GM23338 (cell line): ENCODE measurements at regions not wholly inside any gene's neighbourhood (a gene's known extent, or its start where the extent isn't known, plus 50 kb on each side); places are given as distances from the start of the nearest gene placed in this dataset.

ENCODE experiments used
- ATAC-seq: fragments of 200-7000 bp; cut with Tn5 transposase; 3 replicates; pipeline ENCODE4 v1.9.1; 2020
- DNase-seq: peaks from one replicate; pipeline ENCODE4 v3.0.0-alpha.2; 2015; ENCODE audit warnings: low spot score
- H2AFZ ChIP-seq: fragments of 200-600 bp; sonication (generic); 2 replicates; pipeline ENCODE4 v1.8.0; 2016; ENCODE audit warnings: antibody characterized with exemption, mild to moderate bottlenecking, moderate library complexity
- H3F3A ChIP-seq: fragments of 200-600 bp; sonication (generic); replicated peaks from 2 replicates; pipeline ENCODE4 v1.8.0; 2017; ENCODE audit warnings: antibody characterized with exemption, mixed run types, low read depth
- H3K27ac ChIP-seq: fragments of 200-600 bp; sonication (generic); 2 replicates; pipeline ENCODE4 v1.6.1; 2016; ENCODE audit warnings: low read depth
- H3K27me3 ChIP-seq: fragments of 200-600 bp; sonication (generic); 2 replicates; pipeline ENCODE4 v1.8.0; 2016; ENCODE audit warnings: mild to moderate bottlenecking, mixed run types, moderate library complexity; ENCODE audit not compliant: insufficient read depth
- H3K36me3 ChIP-seq: fragments of 200-600 bp; sonication (generic); 2 replicates; pipeline ENCODE4 v1.8.0; 2016; ENCODE audit warnings: mild to moderate bottlenecking; ENCODE audit not compliant: insufficient read depth
- H3K4me1 ChIP-seq: fragments of 200-600 bp; sonication (generic); 2 replicates; pipeline ENCODE4 v1.8.0; 2016; ENCODE audit warnings: mild to moderate bottlenecking, moderate library complexity; ENCODE audit not compliant: insufficient read depth
- H3K4me2 ChIP-seq: fragments of 200-600 bp; sonication (generic); 2 replicates; pipeline ENCODE4 v1.7.1; 2017; ENCODE audit warnings: mixed run types
- H3K4me3 ChIP-seq: fragments of 200-600 bp; sonication (generic); 2 replicates; pipeline ENCODE4 v1.6.1; 2016; ENCODE audit warnings: mixed run types
- H3K79me2 ChIP-seq: fragments of 200-600 bp; sonication (generic); replicated peaks from 2 replicates; pipeline ENCODE4 v1.8.0; 2017; ENCODE audit warnings: mild to moderate bottlenecking; ENCODE audit not compliant: insufficient read depth
- H3K9me2 ChIP-seq: fragments of 200-600 bp; sonication (generic); 2 replicates; pipeline ENCODE4 v1.8.0; 2017; ENCODE audit not compliant: insufficient read depth
- H4K20me1 ChIP-seq: fragments of 200-600 bp; sonication (generic); replicated peaks from 2 replicates; pipeline ENCODE4 v1.8.0; 2017; ENCODE audit warnings: mild to moderate bottlenecking; ENCODE audit not compliant: insufficient read depth
- H3K27ac Mint-ChIP-seq: 2 replicates; pipeline ENCODE4 v1.8.0; 2020; ENCODE audit warnings: inconsistent platforms, mild to moderate bottlenecking, moderate library complexity, mixed read lengths
- H3K27me3 Mint-ChIP-seq: 3 replicates; pipeline ENCODE4 v1.8.0; 2022; ENCODE audit warnings: low read depth, mild to moderate bottlenecking, moderate library complexity, mixed read lengths, inconsistent platforms; ENCODE audit not compliant: insufficient read depth, poor library complexity
- H3K36me3 Mint-ChIP-seq: 3 replicates; pipeline ENCODE4 v1.8.0; 2021; ENCODE audit warnings: low read depth, mild to moderate bottlenecking, inconsistent platforms, moderate library complexity, mixed read lengths
- H3K4me1 Mint-ChIP-seq: 3 replicates; pipeline ENCODE4 v1.8.0; 2020; ENCODE audit warnings: mild to moderate bottlenecking, inconsistent platforms, mixed read lengths
- H3K4me3 Mint-ChIP-seq: 3 replicates; pipeline ENCODE4 v1.8.0; 2021; ENCODE audit warnings: moderate library complexity, mild to moderate bottlenecking, inconsistent platforms, mixed read lengths
- H3K9me3 Mint-ChIP-seq: 3 replicates; pipeline ENCODE4 v1.8.0; 2020; ENCODE audit warnings: moderate library complexity, mild to moderate bottlenecking, inconsistent platforms, mixed read lengths
- CREB1 ChIP-seq: fragments of 250-450 bp; sonication (Bioruptor Pico); IDR thresholded peaks from 2 replicates; pipeline ENCODE4 v1.5.0; 2020; ENCODE audit warnings: low read depth, mild to moderate bottlenecking, moderate library complexity
- EZH2 ChIP-seq: fragments of 200-600 bp; sonication (generic); IDR thresholded peaks from one replicate; pipeline ENCODE4 v1.8.0; 2017; ENCODE audit warnings: antibody characterized with exemption, mild to moderate bottlenecking, low read depth; ENCODE audit not compliant: unreplicated experiment
- EZH2phosphoT487 ChIP-seq: fragments of 200-600 bp; sonication (generic); IDR thresholded peaks from one replicate; pipeline ENCODE4 v1.8.1; 2018; ENCODE audit warnings: antibody characterized with exemption; ENCODE audit not compliant: unreplicated experiment
- JUNB ChIP-seq: IDR thresholded peaks from one replicate; pipeline ENCODE4 v1.6.1; 2016; ENCODE audit warnings: antibody characterized with exemption; ENCODE audit not compliant: unreplicated experiment
- NANOG ChIP-seq: IDR thresholded peaks from 2 replicates; pipeline ENCODE4 v1.6.1; 2016; ENCODE audit warnings: antibody characterized with exemption, borderline replicate concordance
- ZNF114 ChIP-seq: fragments of 250-450 bp; sonication (Bioruptor Pico); IDR thresholded peaks from 2 replicates; pipeline ENCODE4 v1.5.0; 2020; ENCODE audit warnings: mild to moderate bottlenecking, moderate library complexity
- ZNF331 ChIP-seq: fragments of 250-450 bp; sonication (Bioruptor Pico); IDR thresholded peaks from 2 replicates; pipeline ENCODE4 v1.5.0; 2020; ENCODE audit warnings: low read depth, mild to moderate bottlenecking, moderate library complexity
- TF ChIP-seq, protein P1 (sequence below): fragments of 250-450 bp; sonication (Bioruptor Pico); IDR thresholded peaks from 2 replicates; pipeline ENCODE4 v1.5.0; 2020; ENCODE audit warnings: mild to moderate bottlenecking, moderate library complexity
- TF ChIP-seq, protein P2 (sequence below): IDR thresholded peaks from 2 replicates; pipeline ENCODE4 v1.6.1; 2016; ENCODE audit warnings: antibody characterized with exemption
- TF ChIP-seq, protein P3 (sequence below): IDR thresholded peaks from one replicate; pipeline ENCODE4 v1.6.1; 2018; ENCODE audit warnings: antibody characterized with exemption; ENCODE audit not compliant: unreplicated experiment

DNA sequence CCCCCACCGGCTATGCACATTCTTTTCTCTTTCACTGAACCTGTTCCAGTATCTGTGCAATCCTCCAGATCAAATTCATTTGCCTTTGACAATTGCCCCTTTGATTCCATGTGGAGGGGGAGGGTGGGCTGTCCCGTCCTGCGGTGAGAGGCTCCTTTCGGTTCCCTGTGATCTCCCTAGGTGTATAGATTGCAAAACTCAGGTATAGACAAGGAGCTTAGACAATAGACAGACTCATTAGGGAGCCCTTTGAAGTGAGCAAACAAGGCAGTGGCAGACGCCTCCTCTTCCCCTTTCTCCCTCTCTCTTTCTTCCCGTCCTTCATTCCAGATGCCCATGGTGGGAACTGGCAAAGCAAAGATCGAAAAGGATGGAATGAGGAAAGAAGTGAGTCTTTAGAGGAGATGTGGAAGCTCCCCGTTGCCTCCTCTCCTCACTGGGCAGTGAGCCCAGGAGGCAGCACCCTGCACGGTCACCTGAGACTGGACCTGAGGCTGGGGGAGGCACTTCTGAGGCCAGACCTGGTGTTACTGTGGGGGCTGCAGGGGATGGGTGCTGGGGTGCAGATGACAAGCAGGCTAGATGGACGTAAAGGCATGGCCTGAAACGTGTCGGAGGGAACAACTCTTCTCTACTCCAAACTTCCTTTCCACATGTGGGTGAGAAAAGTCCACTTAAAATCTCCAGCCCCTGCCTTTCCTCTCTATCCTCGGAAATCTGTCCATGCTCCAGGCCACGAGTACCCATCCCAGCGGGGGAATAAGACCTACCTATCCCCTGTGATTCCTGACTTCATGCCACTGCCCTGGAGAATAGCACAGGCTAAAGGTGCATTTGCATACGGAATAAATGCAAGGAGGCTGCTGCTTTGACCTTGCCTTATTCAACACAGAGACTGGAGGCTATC, 256.6 kb upstream of the FOXQ1 start:
- H2AFZ ChIP-seq = no peak overlapping the region
- Mint-ChIP-seq H3K4me1 (peaks cover 4% of the 10 kb centered on the region), H3K4me3 (no peak overlapping the region), H3K27ac (no peak overlapping the region), H3K36me3 (no peaks in the 10 kb centered on the region), H3K27me3 (peaks cover 4% of the 10 kb centered on the region), H3K9me3 (no peaks in the 10 kb centered on the region; the same call in 2 of the 3 replicates)
- H3K4me3 ChIP-seq = no peak overlapping the region
- TF ChIP-seq, protein P1, sequence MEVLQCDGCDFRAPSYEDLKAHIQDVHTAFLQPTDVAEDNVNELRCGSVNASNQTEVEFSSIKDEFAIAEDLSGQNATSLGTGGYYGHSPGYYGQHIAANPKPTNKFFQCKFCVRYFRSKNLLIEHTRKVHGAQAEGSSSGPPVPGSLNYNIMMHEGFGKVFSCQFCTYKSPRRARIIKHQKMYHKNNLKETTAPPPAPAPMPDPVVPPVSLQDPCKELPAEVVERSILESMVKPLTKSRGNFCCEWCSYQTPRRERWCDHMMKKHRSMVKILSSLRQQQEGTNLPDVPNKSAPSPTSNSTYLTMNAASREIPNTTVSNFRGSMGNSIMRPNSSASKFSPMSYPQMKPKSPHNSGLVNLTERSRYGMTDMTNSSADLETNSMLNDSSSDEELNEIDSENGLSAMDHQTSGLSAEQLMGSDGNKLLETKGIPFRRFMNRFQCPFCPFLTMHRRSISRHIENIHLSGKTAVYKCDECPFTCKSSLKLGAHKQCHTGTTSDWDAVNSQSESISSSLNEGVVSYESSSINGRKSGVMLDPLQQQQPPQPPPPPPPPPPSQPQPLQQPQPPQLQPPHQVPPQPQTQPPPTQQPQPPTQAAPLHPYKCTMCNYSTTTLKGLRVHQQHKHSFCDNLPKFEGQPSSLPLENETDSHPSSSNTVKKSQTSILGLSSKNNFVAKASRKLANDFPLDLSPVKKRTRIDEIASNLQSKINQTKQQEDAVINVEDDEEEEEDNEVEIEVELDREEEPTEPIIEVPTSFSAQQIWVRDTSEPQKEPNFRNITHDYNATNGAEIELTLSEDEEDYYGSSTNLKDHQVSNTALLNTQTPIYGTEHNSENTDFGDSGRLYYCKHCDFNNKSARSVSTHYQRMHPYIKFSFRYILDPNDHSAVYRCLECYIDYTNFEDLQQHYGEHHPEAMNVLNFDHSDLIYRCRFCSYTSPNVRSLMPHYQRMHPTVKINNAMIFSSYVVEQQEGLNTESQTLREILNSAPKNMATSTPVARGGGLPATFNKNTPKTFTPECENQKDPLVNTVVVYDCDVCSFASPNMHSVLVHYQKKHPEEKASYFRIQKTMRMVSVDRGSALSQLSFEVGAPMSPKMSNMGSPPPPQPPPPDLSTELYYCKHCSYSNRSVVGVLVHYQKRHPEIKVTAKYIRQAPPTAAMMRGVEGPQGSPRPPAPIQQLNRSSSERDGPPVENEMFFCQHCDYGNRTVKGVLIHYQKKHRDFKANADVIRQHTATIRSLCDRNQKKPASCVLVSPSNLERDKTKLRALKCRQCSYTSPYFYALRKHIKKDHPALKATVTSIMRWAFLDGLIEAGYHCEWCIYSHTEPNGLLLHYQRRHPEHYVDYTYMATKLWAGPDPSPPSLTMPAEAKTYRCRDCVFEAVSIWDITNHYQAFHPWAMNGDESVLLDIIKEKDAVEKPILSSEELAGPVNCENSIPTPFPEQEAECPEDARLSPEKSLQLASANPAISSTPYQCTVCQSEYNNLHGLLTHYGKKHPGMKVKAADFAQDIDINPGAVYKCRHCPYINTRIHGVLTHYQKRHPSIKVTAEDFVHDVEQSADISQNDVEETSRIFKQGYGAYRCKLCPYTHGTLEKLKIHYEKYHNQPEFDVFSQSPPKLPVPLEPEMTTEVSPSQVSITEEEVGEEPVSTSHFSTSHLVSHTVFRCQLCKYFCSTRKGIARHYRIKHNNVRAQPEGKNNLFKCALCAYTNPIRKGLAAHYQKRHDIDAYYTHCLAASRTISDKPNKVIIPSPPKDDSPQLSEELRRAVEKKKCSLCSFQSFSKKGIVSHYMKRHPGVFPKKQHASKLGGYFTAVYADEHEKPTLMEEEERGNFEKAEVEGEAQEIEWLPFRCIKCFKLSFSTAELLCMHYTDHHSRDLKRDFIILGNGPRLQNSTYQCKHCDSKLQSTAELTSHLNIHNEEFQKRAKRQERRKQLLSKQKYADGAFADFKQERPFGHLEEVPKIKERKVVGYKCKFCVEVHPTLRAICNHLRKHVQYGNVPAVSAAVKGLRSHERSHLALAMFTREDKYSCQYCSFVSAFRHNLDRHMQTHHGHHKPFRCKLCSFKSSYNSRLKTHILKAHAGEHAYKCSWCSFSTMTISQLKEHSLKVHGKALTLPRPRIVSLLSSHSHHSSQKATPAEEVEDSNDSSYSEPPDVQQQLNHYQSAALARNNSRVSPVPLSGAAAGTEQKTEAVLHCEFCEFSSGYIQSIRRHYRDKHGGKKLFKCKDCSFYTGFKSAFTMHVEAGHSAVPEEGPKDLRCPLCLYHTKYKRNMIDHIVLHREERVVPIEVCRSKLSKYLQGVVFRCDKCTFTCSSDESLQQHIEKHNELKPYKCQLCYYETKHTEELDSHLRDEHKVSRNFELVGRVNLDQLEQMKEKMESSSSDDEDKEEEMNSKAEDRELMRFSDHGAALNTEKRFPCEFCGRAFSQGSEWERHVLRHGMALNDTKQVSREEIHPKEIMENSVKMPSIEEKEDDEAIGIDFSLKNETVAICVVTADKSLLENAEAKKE (CRISPR knock-in tag) = no peak
- TF ChIP-seq ZNF114 (CRISPR knock-in tag) (no peak), ZNF331 (CRISPR knock-in tag) (no peak), JUNB (no peak), EZH2 (no peak), EZH2phosphoT487 (no peak), NANOG (no peak), CREB1 (no peak)
- TF ChIP-seq, protein P2, sequence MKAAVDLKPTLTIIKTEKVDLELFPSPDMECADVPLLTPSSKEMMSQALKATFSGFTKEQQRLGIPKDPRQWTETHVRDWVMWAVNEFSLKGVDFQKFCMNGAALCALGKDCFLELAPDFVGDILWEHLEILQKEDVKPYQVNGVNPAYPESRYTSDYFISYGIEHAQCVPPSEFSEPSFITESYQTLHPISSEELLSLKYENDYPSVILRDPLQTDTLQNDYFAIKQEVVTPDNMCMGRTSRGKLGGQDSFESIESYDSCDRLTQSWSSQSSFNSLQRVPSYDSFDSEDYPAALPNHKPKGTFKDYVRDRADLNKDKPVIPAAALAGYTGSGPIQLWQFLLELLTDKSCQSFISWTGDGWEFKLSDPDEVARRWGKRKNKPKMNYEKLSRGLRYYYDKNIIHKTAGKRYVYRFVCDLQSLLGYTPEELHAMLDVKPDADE = no peak
- TF ChIP-seq, protein P3, sequence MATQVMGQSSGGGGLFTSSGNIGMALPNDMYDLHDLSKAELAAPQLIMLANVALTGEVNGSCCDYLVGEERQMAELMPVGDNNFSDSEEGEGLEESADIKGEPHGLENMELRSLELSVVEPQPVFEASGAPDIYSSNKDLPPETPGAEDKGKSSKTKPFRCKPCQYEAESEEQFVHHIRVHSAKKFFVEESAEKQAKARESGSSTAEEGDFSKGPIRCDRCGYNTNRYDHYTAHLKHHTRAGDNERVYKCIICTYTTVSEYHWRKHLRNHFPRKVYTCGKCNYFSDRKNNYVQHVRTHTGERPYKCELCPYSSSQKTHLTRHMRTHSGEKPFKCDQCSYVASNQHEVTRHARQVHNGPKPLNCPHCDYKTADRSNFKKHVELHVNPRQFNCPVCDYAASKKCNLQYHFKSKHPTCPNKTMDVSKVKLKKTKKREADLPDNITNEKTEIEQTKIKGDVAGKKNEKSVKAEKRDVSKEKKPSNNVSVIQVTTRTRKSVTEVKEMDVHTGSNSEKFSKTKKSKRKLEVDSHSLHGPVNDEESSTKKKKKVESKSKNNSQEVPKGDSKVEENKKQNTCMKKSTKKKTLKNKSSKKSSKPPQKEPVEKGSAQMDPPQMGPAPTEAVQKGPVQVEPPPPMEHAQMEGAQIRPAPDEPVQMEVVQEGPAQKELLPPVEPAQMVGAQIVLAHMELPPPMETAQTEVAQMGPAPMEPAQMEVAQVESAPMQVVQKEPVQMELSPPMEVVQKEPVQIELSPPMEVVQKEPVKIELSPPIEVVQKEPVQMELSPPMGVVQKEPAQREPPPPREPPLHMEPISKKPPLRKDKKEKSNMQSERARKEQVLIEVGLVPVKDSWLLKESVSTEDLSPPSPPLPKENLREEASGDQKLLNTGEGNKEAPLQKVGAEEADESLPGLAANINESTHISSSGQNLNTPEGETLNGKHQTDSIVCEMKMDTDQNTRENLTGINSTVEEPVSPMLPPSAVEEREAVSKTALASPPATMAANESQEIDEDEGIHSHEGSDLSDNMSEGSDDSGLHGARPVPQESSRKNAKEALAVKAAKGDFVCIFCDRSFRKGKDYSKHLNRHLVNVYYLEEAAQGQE = no peak
- no peaks in the 10 kb centered on the region for H3K4me1 ChIP-seq
- no peaks in the 10 kb centered on the region for H3K27me3 ChIP-seq
- H3K36me3 ChIP-seq = no peaks in the 10 kb centered on the region
- H3K79me2 ChIP-seq = no peaks in the 10 kb centered on the region
- no peaks in the 10 kb centered on the region for H4K20me1 ChIP-seq
- H3K4me2 ChIP-seq = no peak overlapping the region
- no peak for DNase-seq
- H3K9me2 ChIP-seq = peaks cover 17% of the 10 kb centered on the region; the same call in 1 of the 2 replicates
- H3K27ac ChIP-seq = no peak overlapping the region
- ATAC-seq = peak; percentile 38; the same call in 2 of the 3 replicates
- no peaks in the 10 kb centered on the region for H3F3A ChIP-seq
